ENCODE measurements at regions not wholly inside any gene's neighbourhood (a gene's known extent, or its start where the extent isn't known, plus 50 kb on each side); places are given as distances from the start of the nearest gene placed in this dataset.

DNA sequence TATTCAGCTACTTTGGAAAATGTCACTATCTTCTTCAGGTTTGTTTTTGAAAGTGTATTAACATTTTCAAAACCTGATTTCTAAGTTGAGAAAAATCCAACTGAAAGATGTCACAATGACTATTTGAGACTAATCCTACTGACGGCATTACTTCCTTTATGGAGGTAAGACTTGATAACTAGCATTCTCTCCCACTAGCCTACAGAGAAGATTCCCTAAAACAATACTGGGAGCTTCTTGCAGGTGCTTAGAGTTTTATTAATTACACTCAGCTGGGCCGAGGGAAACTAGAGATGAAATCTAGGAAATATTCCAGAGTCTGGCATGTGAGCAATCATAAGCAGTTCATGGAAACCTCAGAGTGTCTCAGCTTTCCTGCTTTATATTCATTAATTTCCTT, 114.0 kb downstream of the LCA5 start:
- no peak for DNase-seq
- Histone ChIP-seq H2BK120ac (ENCODE audit: low read depth, low read length) (no peak overlapping the region), H3K4me3 (ENCODE audit: low read length) (no peak overlapping the region), H2BK5ac (ENCODE audit: low read length) (no peak overlapping the region), H3K23ac (ENCODE audit: low read length) (no peak overlapping the region), H3K18ac (ENCODE audit: low read length) (no peak overlapping the region), H3K36me3 (ENCODE audit: control insufficient read depth, insufficient read depth, low read length) (no peaks in the 10 kb centered on the region), H4K5ac (ENCODE audit: low read length) (no peak overlapping the region), H3K4me1 (ENCODE audit: control insufficient read depth, low read depth, low read length) (no peaks in the 10 kb centered on the region), H2AK5ac (ENCODE audit: low read length) (no peak overlapping the region), H3K27ac (ENCODE audit: low read depth, low read length) (no peak overlapping the region), H3K4me2 (ENCODE audit: low read length) (no peak overlapping the region), H3K4ac (ENCODE audit: low read depth, low read length) (no peak overlapping the region), H3K9ac (ENCODE audit: low read length) (no peak overlapping the region), H2BK15ac (replicated peaks; ENCODE audit: low read depth) (no peak overlapping the region), H3K27me3 (ENCODE audit: insufficient read depth, low read length, poor library complexity) (no peaks in the 10 kb centered on the region), H3K56ac (ENCODE audit: low read length) (no peak overlapping the region), H3K79me1 (ENCODE audit: low read length) (no peaks in the 10 kb centered on the region), H4K8ac (ENCODE audit: low read depth, low read length) (no peak overlapping the region), H3K79me2 (ENCODE audit: control insufficient read depth, insufficient read depth, low read length) (no peaks in the 10 kb centered on the region)
- WGBS (ENCODE audit: extremely low coverage, insufficient coverage, low lambda C conversion rate) = no CpG with 5 or more reads among the region's 2 CpGs

DNA sequence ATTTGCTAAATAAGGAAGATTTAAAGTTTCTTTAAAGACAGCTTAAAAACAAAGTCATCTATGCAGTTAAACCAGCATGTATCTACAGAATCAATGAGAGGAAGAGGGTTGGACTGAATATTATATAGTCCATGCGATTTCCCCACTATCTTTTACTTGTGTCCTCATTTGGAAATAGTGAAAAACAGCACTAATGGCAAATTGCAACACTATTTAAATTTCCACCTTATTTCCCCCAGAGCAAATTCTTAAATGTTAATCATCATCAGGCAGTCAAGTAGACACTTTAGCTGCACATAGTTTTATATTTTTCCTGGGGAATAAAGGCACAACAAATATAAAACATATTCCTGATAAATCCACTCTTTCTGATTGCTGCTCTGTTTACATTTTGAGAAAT, 114.6 kb downstream of the LCA5 start:
- Histone ChIP-seq H3K23ac (ENCODE audit: low read length) (no peak overlapping the region), H3K18ac (ENCODE audit: low read length) (no peak overlapping the region)

DNA sequence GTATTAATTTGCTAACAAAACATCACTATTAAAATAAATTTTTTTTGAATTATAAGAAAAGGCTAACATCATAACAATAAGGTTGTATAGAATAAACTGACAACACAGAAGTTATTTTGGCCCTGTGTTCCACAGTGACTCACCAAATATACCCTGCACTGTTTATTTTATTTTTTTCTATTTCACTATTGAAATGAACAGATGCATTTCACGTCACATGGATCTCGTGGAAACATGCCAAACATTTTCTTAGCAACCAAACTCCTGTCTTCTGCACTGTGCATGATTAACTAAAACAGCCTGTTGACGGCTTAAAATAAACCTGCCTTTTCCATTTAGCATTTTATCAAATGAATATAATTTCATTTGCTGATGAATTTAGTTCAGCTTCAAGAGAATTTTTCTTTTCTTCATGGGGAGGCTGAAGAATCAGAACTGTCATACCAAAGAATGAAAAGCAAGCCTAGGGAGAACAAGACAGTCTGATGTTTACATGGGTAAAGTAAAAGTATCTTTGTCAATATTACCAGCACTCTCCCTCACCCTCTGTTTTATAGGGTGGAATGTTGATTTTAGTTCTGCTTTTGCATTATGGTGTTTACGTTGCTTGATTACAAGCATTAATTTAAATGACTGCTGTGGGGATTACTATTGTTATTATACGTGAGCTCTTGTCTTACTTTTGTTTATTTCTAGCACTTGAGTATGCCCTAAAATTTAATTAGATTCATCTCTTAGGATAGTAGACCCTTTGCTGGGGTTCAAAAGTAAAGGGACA, 115.3 kb downstream of the LCA5 start:
- H2BK120ac ChIP-seq (ENCODE audit: low read depth, low read length) = no peak overlapping the region
- no peaks in the 10 kb centered on the region for H3K79me2 ChIP-seq (ENCODE audit: control insufficient read depth, insufficient read depth, low read length)
- H3K27ac ChIP-seq (ENCODE audit: low read depth, low read length) = no peak overlapping the region
- H3K4me1 ChIP-seq (ENCODE audit: control insufficient read depth, low read depth, low read length) = no peaks in the 10 kb centered on the region
- no peak overlapping the region for H3K4ac ChIP-seq (ENCODE audit: low read depth, low read length)
- no peak overlapping the region for H3K56ac ChIP-seq (ENCODE audit: low read length)
- no peak for DNase-seq
- H3K18ac ChIP-seq (ENCODE audit: low read length) = no peak overlapping the region
- H2BK15ac ChIP-seq (replicated peaks; ENCODE audit: low read depth) = no peak overlapping the region
- no peak overlapping the region for H3K4me3 ChIP-seq (ENCODE audit: low read length)
- H4K8ac ChIP-seq (ENCODE audit: low read depth, low read length) = no peak overlapping the region
- no peaks in the 10 kb centered on the region for H3K27me3 ChIP-seq (ENCODE audit: insufficient read depth, low read length, poor library complexity)
- no peak overlapping the region for H3K4me2 ChIP-seq (ENCODE audit: low read length)
- no peak overlapping the region for H4K5ac ChIP-seq (ENCODE audit: low read length)
- H3K23ac ChIP-seq (ENCODE audit: low read length) = no peak overlapping the region
- no CpG with 5 or more reads among the region's 5 CpGs for whole genome bisulfite sequencing (ENCODE audit: extremely low coverage, insufficient coverage, low lambda C conversion rate)
- no peak overlapping the region for H2BK5ac ChIP-seq (ENCODE audit: low read length)
- H3K36me3 ChIP-seq (ENCODE audit: control insufficient read depth, insufficient read depth, low read length) = no peaks in the 10 kb centered on the region
- H2AK5ac ChIP-seq (ENCODE audit: low read length) = no peak overlapping the region
- no peak overlapping the region for H3K9ac ChIP-seq (ENCODE audit: low read length)
- H3K79me1 ChIP-seq (ENCODE audit: low read length) = no peaks in the 10 kb centered on the region

More for the DNA sequence above, 114.6 kb downstream of the LCA5 start:
- Histone ChIP-seq H3K79me1 (ENCODE audit: low read length) (no peaks in the 10 kb centered on the region), H2BK120ac (ENCODE audit: low read depth, low read length) (no peak overlapping the region), H3K4me2 (ENCODE audit: low read length) (no peak overlapping the region), H4K5ac (ENCODE audit: low read length) (no peak overlapping the region), H3K56ac (ENCODE audit: low read length) (no peak overlapping the region), H3K9ac (ENCODE audit: low read length) (no peak overlapping the region), H3K36me3 (ENCODE audit: control insufficient read depth, insufficient read depth, low read length) (no peaks in the 10 kb centered on the region), H2BK15ac (replicated peaks; ENCODE audit: low read depth) (no peak overlapping the region), H2AK5ac (ENCODE audit: low read length) (no peak overlapping the region), H3K27me3 (ENCODE audit: insufficient read depth, low read length, poor library complexity) (no peaks in the 10 kb centered on the region), H3K4me3 (ENCODE audit: low read length) (no peak overlapping the region), H3K4ac (ENCODE audit: low read depth, low read length) (no peak overlapping the region), H3K4me1 (ENCODE audit: control insufficient read depth, low read depth, low read length) (no peaks in the 10 kb centered on the region), H4K8ac (ENCODE audit: low read depth, low read length) (no peak overlapping the region), H3K27ac (ENCODE audit: low read depth, low read length) (no peak overlapping the region), H2BK5ac (ENCODE audit: low read length) (no peak overlapping the region), H3K79me2 (ENCODE audit: control insufficient read depth, insufficient read depth, low read length) (no peaks in the 10 kb centered on the region)
- DNase-seq = no peak
- no CpG with 5 or more reads among the region's 1 CpG for WGBS (ENCODE audit: extremely low coverage, insufficient coverage, low lambda C conversion rate)

DNA sequence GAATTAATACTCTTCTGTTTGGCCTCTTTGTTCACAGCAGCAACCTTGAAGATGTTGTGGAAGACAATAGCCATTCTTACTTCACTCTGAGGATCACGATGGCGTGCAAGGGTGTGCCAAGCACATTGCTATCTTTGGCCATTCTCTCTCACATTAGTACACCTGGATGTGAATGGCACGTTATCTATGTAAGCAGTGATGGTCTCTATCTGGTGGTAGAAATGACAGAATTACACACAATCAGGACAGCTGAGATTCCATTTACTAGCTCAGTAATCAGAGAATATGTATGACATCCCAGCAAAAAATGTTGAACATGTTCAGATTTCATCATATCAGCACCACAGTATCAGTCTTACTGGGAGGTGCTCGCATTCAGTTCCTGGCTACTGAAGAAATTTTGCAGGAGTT, 116.2 kb downstream of the LCA5 start:
- WGBS (ENCODE audit: extremely low coverage, insufficient coverage, low lambda C conversion rate) = no CpG with 5 or more reads among the region's 4 CpGs
- H3K79me2 ChIP-seq (ENCODE audit: control insufficient read depth, insufficient read depth, low read length) = no peaks in the 10 kb centered on the region
- H2BK120ac ChIP-seq (ENCODE audit: low read depth, low read length) = no peak overlapping the region
- no peak overlapping the region for H3K9ac ChIP-seq (ENCODE audit: low read length)
- no peak overlapping the region for H3K23ac ChIP-seq (ENCODE audit: low read length)
- no peaks in the 10 kb centered on the region for H3K36me3 ChIP-seq (ENCODE audit: control insufficient read depth, insufficient read depth, low read length)
- H3K27me3 ChIP-seq (ENCODE audit: insufficient read depth, low read length, poor library complexity) = no peaks in the 10 kb centered on the region
- no peak overlapping the region for H3K4ac ChIP-seq (ENCODE audit: low read depth, low read length)
- H4K8ac ChIP-seq (ENCODE audit: low read depth, low read length) = no peak overlapping the region
- no peak overlapping the region for H2AK5ac ChIP-seq (ENCODE audit: low read length)
- no peak overlapping the region for H2BK15ac ChIP-seq (replicated peaks; ENCODE audit: low read depth)
- H3K4me1 ChIP-seq (ENCODE audit: control insufficient read depth, low read depth, low read length) = no peaks in the 10 kb centered on the region
- no peak overlapping the region for H2BK5ac ChIP-seq (ENCODE audit: low read length)
- no peaks in the 10 kb centered on the region for H3K79me1 ChIP-seq (ENCODE audit: low read length)
- H4K5ac ChIP-seq (ENCODE audit: low read length) = no peak overlapping the region
- no peak overlapping the region for H3K27ac ChIP-seq (ENCODE audit: low read depth, low read length)
- no peak overlapping the region for H3K4me2 ChIP-seq (ENCODE audit: low read length)
- no peak for DNase-seq
- no peak overlapping the region for H3K18ac ChIP-seq (ENCODE audit: low read length)
- no peak overlapping the region for H3K56ac ChIP-seq (ENCODE audit: low read length)
- no peak overlapping the region for H3K4me3 ChIP-seq (ENCODE audit: low read length)

DNA sequence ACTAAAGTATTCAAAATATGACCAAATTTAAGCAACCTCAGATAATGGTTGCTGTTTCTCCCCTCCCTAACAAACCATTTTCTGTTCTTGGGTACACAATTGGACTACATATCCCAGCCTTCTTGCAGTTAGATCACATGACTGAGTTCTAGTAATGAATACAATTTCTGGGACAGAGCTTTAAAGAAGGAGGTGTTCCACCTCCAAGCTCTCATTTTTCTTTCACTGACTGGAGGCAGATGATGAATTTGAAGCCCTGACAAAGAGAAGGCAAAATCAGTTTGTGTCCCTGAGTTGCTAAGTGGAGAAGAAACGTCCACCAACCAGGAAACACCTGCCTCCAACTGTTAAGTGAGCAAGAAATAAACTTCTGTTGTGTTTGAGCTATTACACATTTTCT, 117.2 kb downstream of the LCA5 start:
- Histone ChIP-seq H4K5ac (ENCODE audit: low read length) (no peak overlapping the region), H3K4me3 (ENCODE audit: low read length) (no peak overlapping the region), H3K4me1 (ENCODE audit: control insufficient read depth, low read depth, low read length) (peaks cover under 1% of the 10 kb centered on the region), H2BK120ac (ENCODE audit: low read depth, low read length) (no peak overlapping the region), H3K4me2 (ENCODE audit: low read length) (no peak overlapping the region), H3K36me3 (ENCODE audit: control insufficient read depth, insufficient read depth, low read length) (no peaks in the 10 kb centered on the region), H2BK5ac (ENCODE audit: low read length) (no peak overlapping the region), H2BK15ac (replicated peaks; ENCODE audit: low read depth) (no peak overlapping the region), H3K56ac (ENCODE audit: low read length) (no peak overlapping the region), H3K23ac (ENCODE audit: low read length) (no peak overlapping the region), H3K27me3 (ENCODE audit: insufficient read depth, low read length, poor library complexity) (no peaks in the 10 kb centered on the region), H3K9ac (ENCODE audit: low read length) (no peak overlapping the region), H3K4ac (ENCODE audit: low read depth, low read length) (no peak overlapping the region), H3K27ac (ENCODE audit: low read depth, low read length) (no peak overlapping the region), H3K79me2 (ENCODE audit: control insufficient read depth, insufficient read depth, low read length) (no peaks in the 10 kb centered on the region), H4K8ac (ENCODE audit: low read depth, low read length) (no peak overlapping the region), H3K18ac (ENCODE audit: low read length) (no peak overlapping the region), H2AK5ac (ENCODE audit: low read length) (no peak overlapping the region), H3K79me1 (ENCODE audit: low read length) (no peaks in the 10 kb centered on the region)
- DNase-seq = no peak
- no CpG with 5 or more reads among the region's 1 CpG for WGBS (ENCODE audit: extremely low coverage, insufficient coverage, low lambda C conversion rate)

DNA sequence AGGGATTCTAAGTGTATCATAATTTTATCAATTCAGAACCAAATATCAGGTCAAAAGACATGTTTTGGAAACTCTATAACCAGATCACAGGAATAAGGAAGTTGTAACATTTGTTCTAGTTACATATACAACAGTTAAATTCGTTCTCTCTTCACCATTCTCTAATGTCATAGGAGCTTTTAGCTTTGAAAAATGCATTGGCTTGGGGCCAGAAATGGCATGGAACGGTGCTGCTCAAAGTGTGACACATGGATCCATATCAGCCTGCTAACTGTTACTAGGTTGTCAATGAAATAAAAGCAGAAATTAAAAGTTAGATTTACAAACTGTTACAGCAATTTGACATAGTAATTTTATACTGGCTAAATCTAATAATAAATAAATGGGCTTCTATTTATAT, 120.3 kb downstream of the LCA5 start:
- Histone ChIP-seq H3K18ac (ENCODE audit: low read length) (no peak overlapping the region), H3K4me1 (ENCODE audit: control insufficient read depth, low read depth, low read length) (peaks cover 2% of the 10 kb centered on the region), H3K4me3 (ENCODE audit: low read length) (no peak overlapping the region), H4K8ac (ENCODE audit: low read depth, low read length) (no peak overlapping the region), H3K36me3 (ENCODE audit: control insufficient read depth, insufficient read depth, low read length) (no peaks in the 10 kb centered on the region), H3K27me3 (ENCODE audit: insufficient read depth, low read length, poor library complexity) (no peaks in the 10 kb centered on the region), H2BK15ac (replicated peaks; ENCODE audit: low read depth) (no peak overlapping the region), H4K5ac (ENCODE audit: low read length) (no peak overlapping the region), H3K27ac (ENCODE audit: low read depth, low read length) (no peak overlapping the region), H3K4ac (ENCODE audit: low read depth, low read length) (no peak overlapping the region), H3K9ac (ENCODE audit: low read length) (no peak overlapping the region), H2BK120ac (ENCODE audit: low read depth, low read length) (no peak overlapping the region), H3K56ac (ENCODE audit: low read length) (no peak overlapping the region), H2BK5ac (ENCODE audit: low read length) (no peak overlapping the region), H3K79me2 (ENCODE audit: control insufficient read depth, insufficient read depth, low read length) (no peaks in the 10 kb centered on the region), H3K4me2 (ENCODE audit: low read length) (no peak overlapping the region), H2AK5ac (ENCODE audit: low read length) (no peak overlapping the region), H3K23ac (ENCODE audit: low read length) (no peak overlapping the region), H3K79me1 (ENCODE audit: low read length) (no peaks in the 10 kb centered on the region)
- DNase-seq = no peak
- no CpG with 5 or more reads among the region's 2 CpGs for WGBS (ENCODE audit: extremely low coverage, insufficient coverage, low lambda C conversion rate)
